Endothelial cell (in vitro differentiated cells): ENCODE measurements at regions not wholly inside any gene's neighbourhood (a gene's known extent, or its start where the extent isn't known, plus 50 kb on each side); places are given as distances from the start of the nearest gene placed in this dataset.

Source experiments
- DNase-seq: peaks from one replicate; pipeline ENCODE4 v3.0.0; 2021; ENCODE audit warnings: low spot score
- H3K27ac Mint-ChIP-seq: one replicate; pipeline ENCODE4 v1.8.0; 2021; ENCODE audit warnings: mixed read lengths, inconsistent platforms; ENCODE audit not compliant: unreplicated experiment
- H3K27me3 Mint-ChIP-seq: one replicate; pipeline ENCODE4 v1.8.0; 2021; ENCODE audit warnings: mild to moderate bottlenecking, moderate library complexity, mixed read lengths, inconsistent platforms; ENCODE audit not compliant: unreplicated experiment
- H3K36me3 Mint-ChIP-seq: one replicate; pipeline ENCODE4 v1.8.0; 2021; ENCODE audit warnings: mild to moderate bottlenecking, low read depth, mixed read lengths, inconsistent platforms; ENCODE audit not compliant: unreplicated experiment
- H3K4me1 Mint-ChIP-seq: one replicate; pipeline ENCODE4 v1.8.0; 2021; ENCODE audit warnings: mild to moderate bottlenecking, mixed read lengths, inconsistent platforms; ENCODE audit not compliant: unreplicated experiment
- H3K4me3 Mint-ChIP-seq: one replicate; pipeline ENCODE4 v1.8.0; 2021; ENCODE audit warnings: mild to moderate bottlenecking, mixed read lengths, inconsistent platforms; ENCODE audit not compliant: unreplicated experiment
- H3K9me3 Mint-ChIP-seq: one replicate; pipeline ENCODE4 v1.8.0; 2021; ENCODE audit warnings: mixed read lengths, inconsistent platforms; ENCODE audit not compliant: unreplicated experiment
- TF ChIP-seq, protein P1 (sequence below): fragments of 200-600 bp; sonication (generic); IDR thresholded peaks from one replicate; pipeline ENCODE4 v1.5.0; 2021; ENCODE audit warnings: antibody characterized with exemption; ENCODE audit not compliant: unreplicated experiment

DNA sequence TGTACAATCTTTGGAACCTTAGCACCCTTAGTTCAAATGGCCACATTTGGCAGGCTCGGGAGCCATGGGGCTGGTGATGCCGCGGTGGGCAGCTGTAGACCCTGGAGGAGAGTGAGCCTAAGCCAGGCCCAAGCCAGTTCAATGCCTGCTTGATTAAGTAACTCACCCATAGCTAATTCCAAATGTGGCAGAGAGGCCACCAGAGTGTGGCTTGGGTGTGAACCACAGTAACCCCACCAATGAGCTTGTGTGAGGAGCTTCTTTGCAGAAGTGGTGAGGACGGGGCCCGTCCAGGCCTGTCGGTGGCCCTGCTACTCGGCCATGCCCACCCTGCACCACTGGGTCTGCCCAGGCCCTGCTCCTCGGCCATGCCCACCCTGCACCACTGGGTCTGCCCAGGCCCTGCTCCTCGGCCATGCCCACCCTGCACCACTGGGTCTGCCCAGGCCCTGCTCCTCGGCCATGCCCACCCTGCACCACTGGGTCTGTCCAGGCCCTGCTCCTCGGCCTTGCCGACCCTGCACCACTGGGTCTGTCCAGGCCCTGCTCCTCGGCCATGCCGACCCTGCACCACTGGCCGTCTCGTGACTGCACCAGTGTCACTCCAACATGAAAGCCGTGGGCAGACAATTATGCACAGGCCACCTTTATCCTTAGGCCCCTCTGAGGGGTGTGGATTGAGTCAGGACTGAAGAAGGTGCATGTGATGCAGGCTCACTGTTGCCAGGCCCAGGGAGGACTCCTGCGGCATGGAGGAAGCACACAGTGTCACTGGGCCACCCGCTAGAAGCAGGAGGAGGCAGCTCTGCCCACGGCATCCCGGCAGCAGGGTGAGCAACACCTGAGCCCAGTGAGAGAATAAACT lies 75.4 kb downstream of the MRPL36 start:
- DNase-seq = no peak
- H3K27me3 Mint-ChIP-seq = peaks cover 10% of the 10 kb centered on the region
- no peaks in the 10 kb centered on the region for H3K36me3 Mint-ChIP-seq
- no peaks in the 10 kb centered on the region for H3K4me1 Mint-ChIP-seq
- no peaks in the 10 kb centered on the region for H3K9me3 Mint-ChIP-seq
- H3K27ac Mint-ChIP-seq = no peak overlapping the region
- H3K4me3 Mint-ChIP-seq = no peak overlapping the region
- TF ChIP-seq, protein P1, sequence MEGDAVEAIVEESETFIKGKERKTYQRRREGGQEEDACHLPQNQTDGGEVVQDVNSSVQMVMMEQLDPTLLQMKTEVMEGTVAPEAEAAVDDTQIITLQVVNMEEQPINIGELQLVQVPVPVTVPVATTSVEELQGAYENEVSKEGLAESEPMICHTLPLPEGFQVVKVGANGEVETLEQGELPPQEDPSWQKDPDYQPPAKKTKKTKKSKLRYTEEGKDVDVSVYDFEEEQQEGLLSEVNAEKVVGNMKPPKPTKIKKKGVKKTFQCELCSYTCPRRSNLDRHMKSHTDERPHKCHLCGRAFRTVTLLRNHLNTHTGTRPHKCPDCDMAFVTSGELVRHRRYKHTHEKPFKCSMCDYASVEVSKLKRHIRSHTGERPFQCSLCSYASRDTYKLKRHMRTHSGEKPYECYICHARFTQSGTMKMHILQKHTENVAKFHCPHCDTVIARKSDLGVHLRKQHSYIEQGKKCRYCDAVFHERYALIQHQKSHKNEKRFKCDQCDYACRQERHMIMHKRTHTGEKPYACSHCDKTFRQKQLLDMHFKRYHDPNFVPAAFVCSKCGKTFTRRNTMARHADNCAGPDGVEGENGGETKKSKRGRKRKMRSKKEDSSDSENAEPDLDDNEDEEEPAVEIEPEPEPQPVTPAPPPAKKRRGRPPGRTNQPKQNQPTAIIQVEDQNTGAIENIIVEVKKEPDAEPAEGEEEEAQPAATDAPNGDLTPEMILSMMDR = no peak

DNA sequence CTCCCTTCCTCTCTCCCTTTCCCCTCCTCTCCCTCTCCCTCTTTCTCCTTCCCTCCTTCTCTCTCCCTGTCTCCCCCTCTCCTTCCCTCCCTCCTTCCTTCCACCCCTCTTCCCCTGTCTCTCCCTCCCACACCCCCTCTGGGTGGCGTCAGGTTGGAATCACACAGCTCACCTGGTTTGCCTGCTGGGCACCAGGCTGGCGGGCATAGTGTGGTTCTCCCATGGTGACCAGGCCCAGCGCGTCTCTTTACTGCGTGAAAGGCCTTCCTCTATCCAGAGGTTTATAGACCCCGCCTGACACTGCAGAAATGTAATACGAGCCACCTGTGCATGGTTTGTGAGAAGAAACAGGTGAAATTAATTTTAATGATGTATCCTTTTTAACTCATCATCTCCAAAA lies 76.2 kb downstream of the MRPL36 start:
- TF ChIP-seq, protein P1 = no peak
- Mint-ChIP-seq H3K36me3 (no peaks in the 10 kb centered on the region), H3K4me1 (no peaks in the 10 kb centered on the region), H3K9me3 (no peaks in the 10 kb centered on the region), H3K4me3 (no peak overlapping the region), H3K27me3 (peaks cover 10% of the 10 kb centered on the region), H3K27ac (no peak overlapping the region)
- peak; percentile 1 for DNase-seq

DNA sequence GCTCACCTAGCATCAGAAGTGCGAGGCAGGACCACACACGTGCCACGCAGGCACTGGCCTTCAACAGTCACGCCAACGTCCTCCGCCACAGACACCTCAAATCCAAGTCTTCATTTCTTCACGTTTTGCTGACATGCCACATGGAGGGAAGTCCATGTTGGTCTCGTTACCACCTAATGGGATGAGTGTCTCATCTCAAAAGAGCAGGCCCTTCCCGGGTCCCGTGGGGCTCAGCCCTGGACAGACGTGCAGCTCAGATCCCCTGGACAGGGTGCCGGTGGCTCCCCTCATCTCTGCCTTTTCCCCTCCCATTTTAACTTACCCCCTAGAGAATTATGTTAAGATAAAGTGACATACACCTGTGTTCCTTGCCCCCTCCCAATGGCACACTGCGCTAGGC lies 76.8 kb downstream of the MRPL36 start:
- Mint-ChIP-seq H3K4me3 (no peak overlapping the region), H3K4me1 (no peaks in the 10 kb centered on the region), H3K9me3 (no peaks in the 10 kb centered on the region), H3K27me3 (peaks cover 9% of the 10 kb centered on the region), H3K36me3 (no peaks in the 10 kb centered on the region), H3K27ac (no peak overlapping the region)
- DNase-seq = no peak
- TF ChIP-seq, protein P1 = no peak

DNA sequence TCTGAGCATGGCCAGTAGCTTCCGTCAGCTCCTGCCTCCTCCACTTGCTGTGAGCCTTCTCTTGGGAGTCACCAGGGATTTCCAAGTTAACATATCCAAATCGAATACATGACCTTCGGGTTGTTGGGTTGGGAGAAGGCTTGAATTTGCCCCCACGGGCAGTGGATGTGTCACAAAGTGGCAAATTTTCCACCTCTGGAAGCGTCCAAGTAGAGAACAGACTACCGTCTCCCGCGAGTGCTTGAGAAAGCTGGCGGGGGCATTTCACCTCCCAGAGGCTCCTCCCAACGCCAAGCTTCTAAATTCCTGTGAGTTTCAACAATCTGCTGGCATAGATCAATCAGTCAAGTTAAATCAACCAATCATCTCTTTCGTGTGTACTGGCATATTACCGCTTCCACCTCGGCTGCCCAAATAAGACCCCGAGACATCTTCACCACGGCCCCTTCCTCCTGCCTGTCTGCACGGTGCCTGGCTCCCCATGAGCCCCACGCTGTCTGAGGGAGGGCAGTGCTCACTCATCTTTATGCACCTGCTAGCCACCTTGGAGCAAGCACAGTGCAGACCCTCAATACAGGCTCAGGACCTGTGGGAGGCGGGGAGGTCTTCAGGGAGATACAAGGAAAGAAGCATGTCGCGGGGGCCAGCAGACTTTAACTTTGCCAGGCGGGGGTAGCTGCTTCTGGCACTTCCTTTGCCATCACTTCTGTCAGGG lies 79.1 kb downstream of the MRPL36 start:
- peaks cover 7% of the 10 kb centered on the region for H3K27me3 Mint-ChIP-seq
- H3K4me1 Mint-ChIP-seq = no peaks in the 10 kb centered on the region
- H3K27ac Mint-ChIP-seq = no peak overlapping the region
- TF ChIP-seq, protein P1 = no peak
- H3K4me3 Mint-ChIP-seq = no peak overlapping the region
- no peaks in the 10 kb centered on the region for H3K36me3 Mint-ChIP-seq
- peak; percentile 1 for DNase-seq
- H3K9me3 Mint-ChIP-seq = no peaks in the 10 kb centered on the region

DNA sequence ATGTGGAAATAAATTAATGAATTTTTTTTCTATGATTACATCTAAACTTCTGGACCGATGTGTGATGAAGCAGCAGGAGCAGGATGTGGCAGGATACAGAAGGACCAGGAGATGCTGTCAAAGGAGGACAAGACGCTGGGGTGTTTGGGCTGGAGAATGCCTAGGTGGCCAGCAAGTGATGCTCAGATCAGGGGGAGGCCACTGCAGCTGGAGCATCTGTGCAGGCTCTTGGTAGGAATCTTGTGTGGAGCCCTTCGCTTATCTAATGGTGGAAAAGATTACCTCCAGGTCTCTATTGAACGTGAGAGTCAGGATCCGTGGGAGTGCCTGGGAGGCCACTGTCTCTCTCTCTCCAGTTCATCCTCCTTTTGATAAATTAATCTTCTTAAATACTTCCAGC lies 79.8 kb downstream of the MRPL36 start:
- no peak overlapping the region for H3K4me3 Mint-ChIP-seq
- H3K27me3 Mint-ChIP-seq = peaks cover 7% of the 10 kb centered on the region
- TF ChIP-seq, protein P1 = no peak
- no peak overlapping the region for H3K27ac Mint-ChIP-seq
- DNase-seq = no peak
- no peaks in the 10 kb centered on the region for H3K9me3 Mint-ChIP-seq
- no peaks in the 10 kb centered on the region for H3K36me3 Mint-ChIP-seq
- H3K4me1 Mint-ChIP-seq = no peaks in the 10 kb centered on the region
